ENCODE measurements at regions not wholly inside any gene's neighbourhood (a gene's known extent, or its start where the extent isn't known, plus 50 kb on each side); places are given as distances from the start of the nearest gene placed in this dataset.

DNA sequence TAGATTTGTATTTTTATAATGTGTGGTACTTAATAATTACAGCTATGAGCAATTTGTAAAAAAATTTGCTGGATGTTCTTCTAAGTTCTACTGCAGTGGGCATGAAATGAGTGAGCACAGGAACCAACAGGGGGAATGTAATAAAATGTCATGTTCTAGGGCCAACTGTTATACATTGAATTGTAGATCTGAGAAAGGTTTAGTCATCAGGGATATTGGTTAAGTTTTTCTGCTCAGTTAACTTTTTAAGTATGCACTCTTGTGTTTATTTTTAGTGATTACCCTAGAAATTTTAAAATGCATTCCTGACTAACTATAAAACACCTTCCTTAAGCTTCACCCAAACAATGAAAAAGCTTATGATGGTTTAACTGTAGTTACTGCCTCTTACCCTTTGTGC, 101.8 kb downstream of the CAND1 start:
- Histone ChIP-seq H3K4me1 (no peaks in the 10 kb centered on the region), H3K9me3 (no peaks in the 10 kb centered on the region), H3K27me3 (no peaks in the 10 kb centered on the region), H3K36me3 (ENCODE audit: low read depth, missing control alignments) (no peaks in the 10 kb centered on the region), H3K27ac (no peak overlapping the region), H3K4me3 (no peak overlapping the region)
- TF ChIP-seq CTCF (IDR thresholded peaks at IDR 0.05) (no peak), POLR2A (IDR thresholded peaks at IDR 0.05) (no peak)
- intact Hi-C loops (cut with DNase I; ENCODE audit: low total_unique reads), result no loop called here
- no peak for DNase-seq

DNA sequence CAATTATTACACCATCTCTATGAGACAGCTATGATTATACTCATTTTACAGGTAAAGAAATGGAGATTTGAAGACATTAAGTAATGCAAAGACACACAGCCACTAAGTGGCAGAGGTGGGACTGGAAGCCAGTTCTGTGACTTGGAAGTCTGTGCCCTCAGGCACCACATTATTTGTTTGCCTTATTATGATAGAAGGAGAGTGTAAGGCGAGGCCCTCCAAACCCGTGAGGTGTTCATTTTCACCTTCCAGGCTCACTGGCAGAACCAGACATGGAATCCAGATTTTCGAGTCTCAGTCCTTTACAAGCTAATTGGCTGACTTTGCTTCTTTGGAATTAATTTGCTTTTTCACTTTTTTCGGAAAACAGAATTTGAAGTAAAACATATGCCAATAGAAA, 107.9 kb downstream of the CAND1 start:
- Histone ChIP-seq H3K27ac (no peak overlapping the region), H3K27me3 (no peaks in the 10 kb centered on the region), H3K36me3 (ENCODE audit: low read depth, missing control alignments) (no peaks in the 10 kb centered on the region), H3K9me3 (no peaks in the 10 kb centered on the region), H3K4me3 (no peak overlapping the region), H3K4me1 (no peaks in the 10 kb centered on the region)
- intact Hi-C loops (cut with DNase I; ENCODE audit: low total_unique reads), result no loop called here
- TF ChIP-seq POLR2A (IDR thresholded peaks at IDR 0.05) (no peak), CTCF (IDR thresholded peaks at IDR 0.05) (no peak)
- WGBS, 2 donors, result 94 to 98% methylated on average over 4 of the region's 4 CpGs
- DNase-seq, result no peak

- no peaks in the 10 kb centered on the region for H3K27me3 ChIP-seq
- 89 to 94% methylated on average over 4 of the region's 4 CpGs for WGBS, 2 donors
- intact Hi-C loops (cut with DNase I; ENCODE audit: low total_unique reads), result no loop called here
- no peak for TF ChIP-seq CTCF (IDR thresholded peaks at IDR 0.05)
- TF ChIP-seq POLR2A (IDR thresholded peaks at IDR 0.05), result no peak
- H3K9me3 ChIP-seq, result no peaks in the 10 kb centered on the region
- no peak overlapping the region for H3K4me3 ChIP-seq
- H3K27ac ChIP-seq, result no peak overlapping the region
- no peaks in the 10 kb centered on the region for H3K36me3 ChIP-seq (ENCODE audit: low read depth, missing control alignments)
- DNase-seq, result no peak
- H3K4me1 ChIP-seq, result no peaks in the 10 kb centered on the region
These were observed 108.4 kb downstream of the CAND1 start for GRCh38 chr12:67377541-67377940.

- Histone ChIP-seq H3K36me3 (ENCODE audit: low read depth, missing control alignments) (no peaks in the 10 kb centered on the region), H3K27me3 (no peaks in the 10 kb centered on the region), H3K4me1 (no peaks in the 10 kb centered on the region), H3K4me3 (no peak overlapping the region), H3K9me3 (no peaks in the 10 kb centered on the region), H3K27ac (no peak overlapping the region)
- TF ChIP-seq POLR2A (IDR thresholded peaks at IDR 0.05) (no peak), CTCF (IDR thresholded peaks at IDR 0.05) (no peak)
- intact Hi-C loops (cut with DNase I; ENCODE audit: low total_unique reads), result no loop called here
- WGBS, 2 donors, result 63 to 67% methylated on average over 4 of the region's 4 CpGs
- DNase-seq, result no peak
These were observed 113.2 kb downstream of the CAND1 start for GRCh38 chr12:67382241-67382871.

DNA sequence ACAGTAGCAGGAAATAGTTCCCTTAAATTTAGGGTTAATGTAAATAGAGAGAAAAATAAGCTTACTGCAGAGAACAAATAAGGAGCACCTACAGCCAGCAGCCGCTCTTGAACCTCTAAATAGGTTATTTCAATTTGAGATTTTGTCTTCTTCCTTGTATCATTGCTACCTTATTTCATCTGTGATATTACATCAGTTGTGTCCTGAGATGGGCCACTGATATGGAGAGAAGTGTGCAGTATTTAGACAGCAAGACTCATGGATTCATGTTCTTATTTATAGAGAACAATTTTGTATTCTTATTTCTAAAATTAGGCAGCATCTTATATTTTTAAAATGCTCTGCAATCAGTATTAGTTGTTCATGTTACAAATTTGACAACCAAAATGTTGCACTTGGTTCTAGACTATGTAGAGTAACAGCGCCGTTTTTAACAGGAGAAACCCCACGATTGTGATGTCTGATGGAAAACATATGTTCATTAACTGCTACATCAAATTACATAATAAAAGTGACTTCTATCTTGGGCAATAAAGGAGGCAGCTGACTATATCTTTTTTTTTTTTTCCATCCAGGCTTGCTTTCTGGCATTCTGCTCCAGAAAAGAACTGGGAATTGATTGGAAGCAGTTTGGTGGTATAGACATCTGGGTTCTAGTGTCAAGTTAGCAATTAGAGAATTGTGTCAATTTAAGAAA, 117.9 kb downstream of the CAND1 start:
- DNase-seq, result no peak
- intact Hi-C loops (cut with DNase I; ENCODE audit: low total_unique reads), result no loop called here
- H3K9me3 ChIP-seq, result no peaks in the 10 kb centered on the region
- H3K27ac ChIP-seq, result no peak overlapping the region
- H3K27me3 ChIP-seq, result no peaks in the 10 kb centered on the region
- WGBS, 2 donors, result 64 to 73% methylated on average over 4 of the region's 4 CpGs
- no peak overlapping the region for H3K4me3 ChIP-seq
- no peaks in the 10 kb centered on the region for H3K36me3 ChIP-seq (ENCODE audit: low read depth, missing control alignments)
- no peaks in the 10 kb centered on the region for H3K4me1 ChIP-seq
- TF ChIP-seq CTCF (IDR thresholded peaks at IDR 0.05) (no peak), POLR2A (IDR thresholded peaks at IDR 0.05) (no peak)

All from testis (tissue), 2 donors.